DND-41 (cell line): ENCODE measurements at regions not wholly inside any gene's neighbourhood (a gene's known extent, or its start where the extent isn't known, plus 50 kb on each side); places are given as distances from the start of the nearest gene placed in this dataset.

Experiments
- EZH2 ChIP-seq: IDR thresholded peaks from 3 replicates; pipeline ENCODE4 v1.6.1; 2012; ENCODE audit warnings: borderline replicate concordance, low read depth, mild to moderate bottlenecking, moderate library complexity, low read length, inconsistent platforms; ENCODE audit not compliant: severe bottlenecking
- TF ChIP-seq, protein P1 (sequence below): IDR thresholded peaks from 2 replicates; pipeline ENCODE4 v1.5.1; 2012; ENCODE audit warnings: borderline replicate concordance, low read length, moderate library complexity, mild to moderate bottlenecking; ENCODE audit not compliant: poor library complexity, severe bottlenecking; ENCODE audit errors: extremely low read depth

DNA sequence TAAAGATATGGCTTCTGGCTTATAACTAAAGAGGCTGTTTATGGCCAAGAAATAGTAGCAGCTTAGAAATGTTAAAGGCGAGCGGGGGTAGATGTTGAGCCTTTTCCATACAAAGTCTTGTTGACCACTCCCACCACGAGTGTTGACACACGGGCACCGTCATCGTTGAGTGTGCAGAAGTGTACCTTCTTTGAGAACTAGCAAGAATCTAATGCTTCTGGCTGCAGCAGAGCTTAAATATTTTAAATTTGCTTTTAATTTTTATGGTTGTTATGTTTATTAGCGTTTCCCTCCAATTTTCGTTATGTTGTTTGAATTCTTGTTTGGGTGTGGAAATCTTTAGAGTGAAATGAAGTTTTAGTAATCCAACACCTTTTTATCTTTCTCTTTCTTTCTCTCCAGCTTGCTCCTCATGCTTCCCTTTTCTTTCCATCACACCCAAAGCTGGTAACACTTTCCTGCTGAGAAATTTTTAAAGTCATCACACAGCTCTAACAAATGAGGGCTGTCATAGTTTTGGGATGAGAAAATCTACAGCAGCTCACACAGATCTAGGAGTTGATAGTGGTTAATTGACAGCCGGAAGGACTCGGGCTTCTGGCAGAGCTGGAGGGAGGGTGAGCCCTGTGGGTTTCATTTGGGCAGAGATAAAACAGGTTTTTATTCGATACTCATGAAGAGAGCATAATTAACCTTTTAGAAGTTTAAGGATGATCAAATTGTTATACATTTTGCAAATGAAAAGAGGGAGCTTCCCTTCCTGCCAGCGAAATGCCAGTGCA is 120.1 kb upstream of the ZNF608 start:
- TF ChIP-seq, protein P1, sequence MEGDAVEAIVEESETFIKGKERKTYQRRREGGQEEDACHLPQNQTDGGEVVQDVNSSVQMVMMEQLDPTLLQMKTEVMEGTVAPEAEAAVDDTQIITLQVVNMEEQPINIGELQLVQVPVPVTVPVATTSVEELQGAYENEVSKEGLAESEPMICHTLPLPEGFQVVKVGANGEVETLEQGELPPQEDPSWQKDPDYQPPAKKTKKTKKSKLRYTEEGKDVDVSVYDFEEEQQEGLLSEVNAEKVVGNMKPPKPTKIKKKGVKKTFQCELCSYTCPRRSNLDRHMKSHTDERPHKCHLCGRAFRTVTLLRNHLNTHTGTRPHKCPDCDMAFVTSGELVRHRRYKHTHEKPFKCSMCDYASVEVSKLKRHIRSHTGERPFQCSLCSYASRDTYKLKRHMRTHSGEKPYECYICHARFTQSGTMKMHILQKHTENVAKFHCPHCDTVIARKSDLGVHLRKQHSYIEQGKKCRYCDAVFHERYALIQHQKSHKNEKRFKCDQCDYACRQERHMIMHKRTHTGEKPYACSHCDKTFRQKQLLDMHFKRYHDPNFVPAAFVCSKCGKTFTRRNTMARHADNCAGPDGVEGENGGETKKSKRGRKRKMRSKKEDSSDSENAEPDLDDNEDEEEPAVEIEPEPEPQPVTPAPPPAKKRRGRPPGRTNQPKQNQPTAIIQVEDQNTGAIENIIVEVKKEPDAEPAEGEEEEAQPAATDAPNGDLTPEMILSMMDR = no peak
- no peak for TF ChIP-seq EZH2
